WI38 (cell line): ENCODE measurements at regions not wholly inside any gene's neighbourhood (a gene's known extent, or its start where the extent isn't known, plus 50 kb on each side); places are given as distances from the start of the nearest gene placed in this dataset.

Experiments used
- H3K4me3 ChIP-seq: 2 replicates; pipeline ENCODE4 v1.5.1; 2011; ENCODE audit warnings: low read depth, mild to moderate bottlenecking, control low read depth, low read length
- CTCF ChIP-seq: IDR thresholded peaks from 2 replicates; pipeline ENCODE4 v1.5.1; 2012; ENCODE audit warnings: low read depth, mild to moderate bottlenecking, control low read depth, low read length

GRCh38 chr5:87156631-87157030, 111.1 kb upstream of the RASA1 start:
- H3K4me3 ChIP-seq = no peak overlapping the region
- no peak for TF ChIP-seq CTCF

GRCh38 chr5:87164409-87164808, 103.3 kb upstream of the RASA1 start:
- H3K4me3 ChIP-seq = no peak overlapping the region
- TF ChIP-seq CTCF = no peak

GRCh38 chr5:87169300-87169991, 98.2 kb upstream of the RASA1 start:
- no peak for TF ChIP-seq CTCF
- H3K4me3 ChIP-seq = no peak overlapping the region

- no peak for TF ChIP-seq CTCF
Measured at GRCh38 chr5:87170799-87171198, 96.9 kb upstream of the RASA1 start.

GRCh38 chr5:87182649-87183048, 85.0 kb upstream of the RASA1 start:
- TF ChIP-seq CTCF = no peak
- no peak overlapping the region for H3K4me3 ChIP-seq

More at GRCh38 chr5:87170799-87171198, 96.9 kb upstream of the RASA1 start:
- no peak overlapping the region for H3K4me3 ChIP-seq

GRCh38 chr5:87183896-87184295, 83.8 kb upstream of the RASA1 start:
- H3K4me3 ChIP-seq = no peak overlapping the region
- no peak for TF ChIP-seq CTCF

GRCh38 chr5:87184605-87185004, 83.1 kb upstream of the RASA1 start:
- no peak for TF ChIP-seq CTCF
- H3K4me3 ChIP-seq = no peak overlapping the region
